OCI-LY7 (cell line): ENCODE measurements at regions not wholly inside any gene's neighbourhood (a gene's known extent, or its start where the extent isn't known, plus 50 kb on each side); places are given as distances from the start of the nearest gene placed in this dataset.

Source experiments
- EZH2phosphoT487 ChIP-seq: fragments of 200-600 bp; sonication (generic); IDR thresholded peaks from 2 replicates; pipeline ENCODE4 v1.6.1; 2018; ENCODE audit warnings: low read depth, borderline replicate concordance, mild to moderate bottlenecking, mixed run types, antibody characterized with exemption, low read length, moderate library complexity, mixed read lengths
- TF ChIP-seq, protein P1 (sequence below): fragments of 200-600 bp; sonication (generic); conservative IDR thresholded peaks from 2 replicates; pipeline ENCODE4 v1.5.1; 2014; ENCODE audit warnings: mild to moderate bottlenecking, antibody characterized with exemption, low read length, moderate library complexity, mixed read lengths

DNA sequence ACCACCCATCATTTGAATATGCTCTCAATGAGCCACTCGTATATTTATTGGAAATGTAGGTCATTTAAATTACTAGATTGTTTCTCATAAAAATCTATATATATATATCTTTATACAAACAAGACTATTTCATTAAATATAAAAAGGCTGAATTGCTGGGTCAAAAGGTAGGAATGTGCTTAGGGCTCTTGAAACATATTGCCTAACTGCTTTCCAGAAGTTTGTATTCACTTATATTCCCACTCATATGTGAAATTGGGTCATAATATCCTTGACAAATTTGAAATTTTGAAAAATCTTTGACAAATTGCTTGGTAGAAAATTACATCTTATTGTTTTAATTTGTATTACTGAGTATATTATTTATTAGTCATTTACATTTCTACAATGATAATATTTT lies 999.8 kb upstream of the CDH2 start:
- TF ChIP-seq, protein P1, sequence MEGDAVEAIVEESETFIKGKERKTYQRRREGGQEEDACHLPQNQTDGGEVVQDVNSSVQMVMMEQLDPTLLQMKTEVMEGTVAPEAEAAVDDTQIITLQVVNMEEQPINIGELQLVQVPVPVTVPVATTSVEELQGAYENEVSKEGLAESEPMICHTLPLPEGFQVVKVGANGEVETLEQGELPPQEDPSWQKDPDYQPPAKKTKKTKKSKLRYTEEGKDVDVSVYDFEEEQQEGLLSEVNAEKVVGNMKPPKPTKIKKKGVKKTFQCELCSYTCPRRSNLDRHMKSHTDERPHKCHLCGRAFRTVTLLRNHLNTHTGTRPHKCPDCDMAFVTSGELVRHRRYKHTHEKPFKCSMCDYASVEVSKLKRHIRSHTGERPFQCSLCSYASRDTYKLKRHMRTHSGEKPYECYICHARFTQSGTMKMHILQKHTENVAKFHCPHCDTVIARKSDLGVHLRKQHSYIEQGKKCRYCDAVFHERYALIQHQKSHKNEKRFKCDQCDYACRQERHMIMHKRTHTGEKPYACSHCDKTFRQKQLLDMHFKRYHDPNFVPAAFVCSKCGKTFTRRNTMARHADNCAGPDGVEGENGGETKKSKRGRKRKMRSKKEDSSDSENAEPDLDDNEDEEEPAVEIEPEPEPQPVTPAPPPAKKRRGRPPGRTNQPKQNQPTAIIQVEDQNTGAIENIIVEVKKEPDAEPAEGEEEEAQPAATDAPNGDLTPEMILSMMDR: no peak
- no peak for TF ChIP-seq EZH2phosphoT487
